HG03196 (cell line): ENCODE measurements at regions not wholly inside any gene's neighbourhood (a gene's known extent, or its start where the extent isn't known, plus 50 kb on each side); places are given as distances from the start of the nearest gene placed in this dataset.
"Not testable (repeated sequence)": the region's sequence is repeated elsewhere in the genome, so short reads cannot be mapped to it uniquely, and the experiment has no call there.

Source experiments
- ATAC-seq: cut with Tn5 transposase; IDR thresholded peaks from one replicate; pipeline ENCODE4 v1.9.1; 2021; ENCODE audit not compliant: unreplicated experiment

DNA sequence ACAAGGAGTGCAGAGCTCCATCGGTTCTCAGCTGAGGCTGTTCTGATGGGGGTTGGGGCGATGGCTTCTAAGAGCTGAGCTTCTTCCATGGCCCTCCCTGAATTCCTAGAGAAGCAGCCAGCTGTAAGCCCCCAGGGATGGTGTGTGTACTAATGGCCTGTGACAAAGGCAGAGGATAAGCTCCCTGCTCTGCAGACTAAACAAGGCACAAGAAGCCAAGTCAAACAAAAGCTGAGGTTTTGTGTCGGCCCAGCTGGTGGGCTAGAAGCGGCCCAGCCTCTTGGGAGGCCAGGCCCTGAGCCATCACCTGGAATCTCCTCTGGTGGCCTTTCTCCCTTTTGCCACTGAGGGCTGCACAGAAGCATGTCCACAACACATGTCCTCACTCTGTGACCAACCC lies 75.0 kb upstream of the XPA start:
- no peak for ATAC-seq

DNA sequence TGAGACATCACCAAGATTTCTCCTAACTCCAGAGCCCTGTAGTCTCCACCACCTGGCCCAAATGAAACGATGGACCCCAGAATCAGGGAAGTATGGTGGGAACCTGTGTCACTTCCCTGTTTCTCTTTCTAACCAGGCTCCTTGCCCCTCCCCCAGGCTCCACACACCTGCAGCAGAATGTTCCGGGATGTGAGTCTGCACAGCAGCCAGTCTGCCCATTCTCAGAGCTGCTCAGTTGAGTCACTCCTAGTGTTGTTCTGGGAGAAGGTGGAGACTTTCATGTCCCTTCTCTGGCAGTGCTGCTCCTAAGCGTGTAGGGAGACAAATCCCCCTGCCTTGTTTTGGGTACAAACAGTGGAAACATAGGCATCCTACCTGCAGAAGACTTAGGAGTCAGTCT lies 76.0 kb upstream of the XPA start:
- no peak for ATAC-seq

DNA sequence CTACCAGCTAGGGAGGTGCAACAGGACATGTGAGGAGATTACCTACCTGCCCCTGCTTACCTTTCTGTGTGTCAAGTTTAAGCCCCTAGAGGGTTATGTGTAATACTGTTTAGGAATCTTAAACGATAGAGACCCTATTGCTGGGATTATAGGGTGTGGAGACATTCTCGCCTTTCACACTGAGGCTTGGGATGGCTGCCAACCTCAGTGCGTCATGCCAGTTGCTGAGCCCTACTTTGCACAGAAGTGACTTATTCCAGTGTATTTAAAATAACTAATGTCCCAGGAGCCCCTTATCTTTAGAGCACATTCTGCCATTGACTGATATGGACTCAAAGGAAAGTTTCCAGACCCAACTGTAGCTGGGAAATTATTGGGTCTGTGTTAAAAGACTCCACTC lies 76.6 kb upstream of the XPA start:
- no peak for ATAC-seq

DNA sequence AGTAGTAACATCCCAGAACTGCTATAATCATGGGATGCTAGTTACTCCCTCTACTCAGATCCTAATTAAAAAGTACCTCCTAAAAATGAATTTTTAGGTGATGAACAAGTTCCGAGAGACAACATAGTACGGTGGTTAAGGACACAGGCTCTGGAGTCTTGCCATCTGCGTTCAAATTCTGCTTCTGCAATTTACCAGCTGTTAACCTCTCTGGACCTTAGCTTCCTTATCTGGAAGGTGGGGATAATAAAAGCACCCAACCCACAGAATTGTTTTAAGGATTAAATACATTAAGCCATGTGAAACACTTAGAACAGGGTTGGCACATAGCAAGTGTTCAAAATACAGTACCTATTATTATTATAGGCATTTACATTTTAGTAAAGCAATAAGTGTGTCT lies 77.5 kb upstream of the XPA start:
- no peak for ATAC-seq

DNA sequence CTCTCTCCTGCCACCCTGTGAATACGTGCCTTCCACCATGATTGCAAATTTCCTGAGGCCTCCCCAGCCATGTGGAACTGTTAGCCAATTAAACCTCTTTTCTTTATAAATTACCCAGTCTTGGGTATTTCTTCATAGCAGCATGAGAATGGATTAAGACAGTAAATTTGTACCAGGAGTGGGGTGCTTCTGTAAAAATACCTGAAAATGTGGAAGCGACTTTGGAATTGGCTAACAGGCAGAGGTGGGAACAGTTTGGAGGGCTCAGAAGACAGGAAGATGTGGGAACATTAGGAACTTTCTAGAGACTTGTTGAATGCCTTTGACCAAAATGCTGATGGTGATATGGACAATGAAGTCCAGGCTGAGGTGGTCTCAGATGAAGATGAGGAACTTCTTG lies 74.3 kb upstream of the FOXE1 start:
- not testable (repeated sequence) for ATAC-seq

DNA sequence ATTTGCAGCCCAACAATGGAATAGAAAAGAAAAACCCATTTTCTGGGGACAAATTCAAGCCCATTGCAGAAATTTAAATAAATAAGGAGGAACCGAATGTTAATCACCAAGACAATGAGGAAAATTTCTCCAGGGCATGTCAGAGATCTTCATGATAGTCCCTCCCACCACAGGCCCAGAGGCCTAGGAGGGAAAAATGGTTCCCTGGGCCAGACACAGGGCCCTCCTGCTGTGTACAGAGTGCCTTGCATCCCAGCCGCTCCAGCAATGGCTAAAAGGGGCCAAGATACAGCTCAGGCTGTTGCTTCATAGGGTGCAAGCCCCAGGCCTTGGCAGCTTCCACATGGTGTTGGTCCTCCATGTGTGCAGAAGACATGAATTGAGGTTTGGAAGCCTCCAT lies 73.4 kb upstream of the FOXE1 start:
- ATAC-seq, result no peak

DNA sequence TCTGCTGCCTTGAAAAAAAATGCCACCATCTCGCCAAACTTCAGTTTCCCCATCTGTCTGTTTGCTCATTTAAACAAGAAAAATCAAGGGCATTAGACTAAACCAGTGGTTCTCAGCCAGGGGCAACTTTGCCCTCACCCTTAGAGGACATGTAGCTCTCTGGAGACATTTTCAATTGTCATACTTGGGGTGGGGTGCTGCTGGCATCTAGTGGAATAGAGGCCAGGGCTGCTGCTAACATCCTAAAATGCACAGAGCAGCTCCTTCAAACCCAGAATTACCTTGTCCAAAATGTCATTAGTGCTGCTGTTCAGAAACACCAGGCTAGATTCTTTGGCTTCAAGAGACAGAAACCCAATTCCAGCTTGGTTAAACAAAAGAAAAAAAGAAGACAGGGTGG lies 71.1 kb upstream of the FOXE1 start:
- ATAC-seq, result no peak

DNA sequence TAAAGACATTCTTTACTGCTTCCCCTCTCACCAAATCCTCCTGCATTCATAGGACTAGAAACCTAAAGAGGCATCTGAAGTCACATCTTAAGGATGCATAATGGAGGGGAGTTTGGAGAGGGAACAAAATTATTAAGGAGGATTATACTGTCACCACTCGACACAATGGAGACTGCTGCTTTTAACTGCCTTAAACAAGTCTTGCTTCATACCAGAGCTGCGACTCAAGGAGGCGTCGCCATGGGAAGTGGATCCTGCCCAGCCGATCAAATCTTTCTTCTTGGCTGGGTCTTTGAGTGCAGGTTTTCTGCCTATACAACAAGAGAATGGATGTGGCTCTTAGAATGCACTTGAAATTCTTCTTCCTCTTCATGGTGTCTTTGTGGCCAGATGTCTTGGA lies 66.7 kb upstream of the FOXE1 start:
- no peak for ATAC-seq

DNA sequence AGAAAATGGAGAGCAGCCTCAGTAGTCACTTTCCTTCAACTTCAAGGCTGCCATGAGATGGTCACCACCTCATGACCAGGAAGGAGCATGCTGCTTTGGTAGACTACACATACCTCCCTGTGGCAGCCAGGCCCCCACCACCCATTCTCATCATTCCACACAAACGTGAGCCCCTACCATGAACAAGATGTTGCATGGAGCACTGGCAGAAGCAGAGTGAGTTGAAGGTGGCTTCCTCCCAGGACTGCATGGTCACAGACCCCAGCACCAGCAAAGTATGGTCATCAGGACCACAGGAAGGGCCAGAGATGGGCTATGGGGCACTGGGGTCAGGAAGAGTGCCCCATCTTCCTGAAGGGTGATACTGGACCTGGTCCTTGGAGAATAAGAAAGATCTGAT lies 65.5 kb upstream of the FOXE1 start:
- no peak for ATAC-seq

DNA sequence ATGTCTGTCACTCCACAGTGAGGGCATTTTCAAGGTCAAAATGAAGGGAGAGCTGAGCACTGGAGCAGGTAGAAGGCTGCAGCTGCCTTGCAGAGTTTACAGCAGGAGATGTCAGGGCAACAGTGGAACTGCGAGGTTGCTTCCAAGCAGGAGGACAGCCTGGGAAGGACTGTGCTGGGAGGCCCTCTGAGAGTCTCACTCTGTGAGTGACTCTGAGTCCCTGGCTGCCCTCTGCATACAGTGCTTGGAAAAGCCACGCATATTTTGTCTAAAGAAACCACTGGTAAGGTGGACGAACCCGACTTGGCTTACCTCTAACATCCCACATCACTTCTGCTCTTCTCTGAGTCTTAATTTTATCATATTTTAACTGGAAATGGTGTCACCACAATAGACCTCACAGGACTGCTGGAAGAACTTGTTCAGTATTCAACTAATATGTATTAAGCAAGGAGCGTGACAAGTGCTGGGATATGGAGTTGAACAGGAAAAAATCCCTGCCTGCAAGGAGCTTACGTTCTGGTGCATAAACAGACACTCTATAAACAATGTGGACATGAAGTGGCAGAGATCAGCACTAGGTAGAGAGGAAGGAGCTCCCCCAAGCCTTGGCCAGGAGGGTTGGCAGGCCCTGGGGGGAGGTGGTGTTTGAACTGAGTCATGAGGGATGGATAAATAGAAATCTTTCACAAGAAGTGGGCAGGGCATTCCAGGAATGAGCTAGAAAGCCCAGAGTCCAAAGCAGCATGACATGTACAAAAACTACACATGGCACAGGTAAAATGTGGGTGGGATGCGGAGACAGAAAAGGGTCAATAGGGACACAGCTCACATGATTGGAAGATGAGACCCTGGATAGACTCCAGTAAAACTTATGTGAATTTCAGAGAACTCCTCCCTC lies 64.0 kb upstream of the FOXE1 start:
- ATAC-seq, result no peak

DNA sequence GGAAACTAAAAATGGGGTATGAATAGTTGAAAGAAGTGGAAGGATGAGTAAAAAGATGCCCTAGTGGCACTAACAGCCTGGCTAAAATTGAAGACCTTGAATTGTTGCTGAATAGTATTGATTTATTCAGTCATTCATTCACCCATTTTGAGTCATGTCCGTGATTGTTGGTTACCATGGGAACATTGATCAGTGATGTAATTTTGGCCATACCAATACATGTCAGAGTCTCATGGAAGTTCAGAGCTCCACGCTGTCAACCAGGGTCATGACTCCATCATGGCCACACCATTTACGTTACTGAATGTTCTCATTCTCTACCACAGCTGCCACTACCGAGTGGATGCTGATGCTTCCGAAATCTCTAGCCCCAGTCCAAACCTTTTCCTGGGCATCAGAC lies 62.5 kb upstream of the FOXE1 start:
- ATAC-seq, result no peak

DNA sequence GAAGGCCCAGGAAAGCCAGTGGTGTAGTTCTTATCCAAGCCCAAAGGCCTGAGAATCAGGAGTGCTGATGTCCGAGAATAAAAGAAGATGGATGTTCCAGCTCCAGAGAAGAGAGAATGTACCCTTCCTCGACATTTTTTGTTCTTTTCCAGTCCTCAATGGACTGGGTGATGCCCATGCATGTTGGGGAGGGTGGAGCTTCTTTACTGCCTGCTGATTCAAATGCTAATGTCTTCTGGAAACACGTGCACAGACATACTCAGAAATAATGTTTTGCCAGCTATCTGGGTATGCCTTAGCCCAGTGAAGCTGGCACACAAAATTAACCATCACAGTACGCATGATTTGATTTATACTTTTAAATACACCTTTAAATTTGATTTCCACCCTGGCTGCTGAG lies 61.5 kb upstream of the FOXE1 start:
- ATAC-seq, result no peak

DNA sequence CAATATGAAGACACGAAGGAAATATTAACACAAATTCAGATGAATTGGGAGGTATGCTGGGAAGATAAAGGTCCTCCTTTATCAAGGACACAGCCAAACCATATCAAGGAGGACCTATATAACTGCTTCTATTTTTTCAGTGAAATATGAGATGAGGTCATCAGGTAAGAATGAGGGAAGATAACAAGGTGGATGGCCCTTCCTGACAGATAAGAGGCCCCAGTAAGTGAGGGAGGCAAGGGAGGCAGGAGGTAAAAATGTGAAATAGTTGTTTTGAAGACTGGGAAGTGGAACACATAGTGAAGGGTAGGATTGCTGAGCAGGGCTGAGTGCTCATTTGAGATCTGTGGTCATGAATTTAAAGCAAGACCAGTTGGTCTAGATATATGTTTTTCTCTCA lies 60.0 kb upstream of the FOXE1 start:
- ATAC-seq, result no peak

DNA sequence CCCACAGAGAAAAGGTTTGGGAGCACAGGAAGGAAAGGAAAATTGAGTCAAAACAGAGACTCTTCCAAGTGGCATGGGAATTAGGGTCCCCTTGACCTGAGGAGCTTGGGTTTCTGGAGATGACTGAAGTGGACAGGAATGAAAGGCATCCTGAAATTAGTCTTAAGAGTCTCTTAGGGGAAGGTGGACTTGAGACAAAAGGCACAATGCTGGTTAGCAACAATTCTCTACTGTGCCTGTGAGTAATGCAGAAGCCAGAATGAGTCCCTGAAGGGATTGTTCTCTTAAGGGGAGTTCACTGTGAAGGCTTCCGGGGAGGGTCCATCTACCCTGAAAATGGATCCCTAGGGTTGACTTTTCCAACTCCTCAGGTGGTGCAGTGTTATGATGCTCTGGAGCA lies 58.4 kb upstream of the FOXE1 start:
- no peak for ATAC-seq

DNA sequence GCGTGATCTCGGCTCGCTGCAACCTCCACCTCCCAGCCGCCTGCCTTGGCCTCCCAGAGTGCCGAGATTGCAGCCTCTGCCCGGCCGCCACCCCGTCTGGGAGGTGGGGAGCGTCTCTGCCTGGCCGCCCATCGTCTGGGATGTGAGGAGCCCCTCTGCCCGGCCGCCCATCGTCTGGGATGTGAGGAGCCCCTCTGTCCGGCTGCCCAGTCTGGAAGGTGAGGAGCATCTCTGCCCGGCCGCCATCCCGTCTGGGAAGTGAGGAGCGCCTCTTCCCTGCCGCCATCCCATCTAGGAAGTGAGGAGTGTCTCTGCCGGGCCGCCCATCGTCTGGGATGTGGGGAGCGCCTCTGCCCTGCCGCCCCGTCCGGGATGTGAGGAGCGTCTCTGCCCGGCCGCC lies 56.9 kb upstream of the FOXE1 start:
- ATAC-seq, result not testable (repeated sequence)

DNA sequence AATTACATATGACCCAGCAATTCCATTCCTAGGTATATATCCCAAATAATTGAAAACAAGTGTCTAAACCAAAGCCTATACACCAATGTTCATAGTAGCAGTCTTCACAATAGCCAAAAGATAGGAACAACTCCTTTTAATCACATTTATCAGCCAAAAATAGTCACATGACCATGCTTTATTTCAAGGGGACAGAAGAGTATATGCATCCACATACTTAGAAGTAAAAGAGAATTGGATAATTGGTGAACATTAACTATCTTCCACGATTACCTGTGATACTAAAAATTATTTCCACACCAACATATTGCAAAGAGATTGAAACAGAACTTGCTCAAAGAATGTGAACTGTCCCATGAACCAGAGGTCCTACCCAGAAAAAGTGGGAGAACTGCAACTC lies 51.8 kb upstream of the FOXE1 start:
- ATAC-seq, result no peak

DNA sequence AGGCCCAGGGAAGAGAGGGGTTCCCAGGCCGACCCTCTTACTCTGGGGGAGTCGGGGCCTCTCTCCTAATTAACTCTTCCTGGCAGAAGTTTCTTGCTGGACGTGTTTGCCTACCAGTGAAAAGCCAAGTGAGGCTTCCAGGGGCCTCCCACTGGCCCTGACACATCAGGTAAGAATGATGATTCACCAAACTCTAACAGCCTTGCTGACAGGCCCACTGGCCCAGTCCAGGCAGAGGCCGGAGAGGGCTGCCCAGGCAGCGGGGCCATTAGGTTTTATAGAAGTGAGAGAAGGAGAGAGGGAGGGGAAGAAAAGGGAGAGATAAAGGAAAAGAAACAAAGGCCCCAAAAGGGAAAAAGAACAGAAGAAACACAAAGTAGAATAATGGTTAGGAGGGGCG lies 50.8 kb upstream of the FOXE1 start:
- ATAC-seq, result no peak

DNA sequence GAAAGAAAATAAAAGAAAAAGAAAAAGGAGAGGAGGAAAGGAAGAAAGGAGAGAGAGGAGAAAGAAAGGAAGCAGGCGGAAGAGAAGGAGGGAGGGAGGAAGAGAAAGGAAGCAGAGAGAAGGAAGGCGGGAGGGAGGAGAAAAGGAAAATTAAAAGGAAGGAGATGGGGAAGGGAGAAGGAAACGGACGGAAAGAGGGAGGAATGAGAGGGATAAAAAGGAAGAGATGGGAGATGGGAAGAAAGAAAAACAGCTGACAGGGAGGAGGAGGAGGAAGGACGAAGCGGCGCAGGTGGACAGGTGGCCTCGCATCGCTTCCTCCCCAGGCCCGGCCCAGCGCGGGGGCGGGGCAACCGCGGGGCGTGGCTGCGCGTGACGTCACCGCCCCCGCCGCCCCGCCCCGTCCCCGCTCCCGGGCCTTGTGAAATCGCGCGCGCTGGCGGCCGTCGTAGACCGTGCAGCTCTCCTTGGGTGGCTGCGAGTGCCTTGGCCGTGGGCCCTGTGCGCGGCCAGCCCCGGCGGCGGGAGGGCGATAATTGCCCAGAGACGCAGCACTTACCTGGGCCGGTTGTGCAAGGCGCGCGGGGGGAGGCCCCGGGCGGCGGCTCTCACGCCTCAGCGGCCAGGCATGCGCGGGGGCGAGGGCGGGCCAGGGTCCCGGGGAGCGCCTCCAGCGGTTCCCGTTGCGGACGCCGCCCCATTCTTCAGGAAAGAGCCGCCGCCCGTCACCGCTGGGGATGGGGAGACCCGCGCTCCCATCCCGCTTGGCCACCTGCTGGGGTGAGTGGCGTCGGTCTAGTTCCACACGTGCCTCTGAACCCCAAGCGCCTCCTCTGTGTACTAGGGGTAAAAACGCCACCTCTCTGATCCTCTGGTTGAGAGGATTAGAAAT lies 49.6 kb upstream of the FOXE1 start:
- peak; percentile 81 for ATAC-seq
